Glutamatergic neuron (in vitro differentiated cells): ENCODE measurements at regions not wholly inside any gene's neighbourhood (a gene's known extent, or its start where the extent isn't known, plus 50 kb on each side); places are given as distances from the start of the nearest gene placed in this dataset.

Experiments
- DNase-seq: peaks from one replicate; pipeline ENCODE4 v3.0.0; 2022
- H3K27ac Mint-ChIP-seq: one replicate; pipeline ENCODE4 v1.8.0; 2020; ENCODE audit warnings: mild to moderate bottlenecking, mixed read lengths, inconsistent platforms; ENCODE audit not compliant: unreplicated experiment
- H3K27me3 Mint-ChIP-seq: one replicate; pipeline ENCODE4 v1.8.0; 2020; ENCODE audit warnings: mild to moderate bottlenecking, moderate library complexity, mixed read lengths, inconsistent platforms; ENCODE audit not compliant: unreplicated experiment
- H3K36me3 Mint-ChIP-seq: one replicate; pipeline ENCODE4 v1.8.0; 2020; ENCODE audit warnings: mild to moderate bottlenecking, mixed read lengths, inconsistent platforms; ENCODE audit not compliant: unreplicated experiment
- H3K4me1 Mint-ChIP-seq: one replicate; pipeline ENCODE4 v1.8.0; 2020; ENCODE audit warnings: mild to moderate bottlenecking, low read depth, mixed read lengths, inconsistent platforms; ENCODE audit not compliant: unreplicated experiment
- H3K4me3 Mint-ChIP-seq: one replicate; pipeline ENCODE4 v1.8.0; 2020; ENCODE audit warnings: mild to moderate bottlenecking, mixed read lengths, inconsistent platforms; ENCODE audit not compliant: unreplicated experiment
- H3K9me3 Mint-ChIP-seq: one replicate; pipeline ENCODE4 v1.8.0; 2020; ENCODE audit warnings: mild to moderate bottlenecking, moderate library complexity, mixed read lengths, inconsistent platforms; ENCODE audit not compliant: unreplicated experiment
- TF ChIP-seq, protein P1 (sequence below): fragments of 200-600 bp; sonication (generic); IDR thresholded peaks from one replicate; pipeline ENCODE4 v1.5.0; 2021; ENCODE audit not compliant: partially characterized antibody, unreplicated experiment

DNA sequence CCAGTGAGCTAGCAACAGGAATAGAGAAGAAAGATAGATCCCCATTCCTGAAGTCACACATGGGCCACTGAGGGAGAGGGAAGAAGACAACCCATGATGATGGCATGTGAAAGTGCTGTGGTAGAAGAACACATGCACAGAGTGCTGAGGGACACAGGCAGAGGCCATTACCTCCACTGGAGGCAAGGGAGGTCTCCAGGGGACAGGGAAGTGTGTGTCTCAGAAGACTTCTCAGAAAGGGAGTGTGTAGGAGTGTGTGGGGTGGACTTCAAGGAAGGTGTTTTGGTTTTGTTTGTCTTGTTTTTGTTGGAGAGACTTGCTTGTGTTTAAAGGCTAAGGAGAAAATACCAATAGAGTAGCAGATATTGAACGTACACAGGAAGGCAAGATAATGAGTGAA, 77.0 kb upstream of the SMARCA2 start:
- no peak overlapping the region for H3K4me3 Mint-ChIP-seq
- no peaks in the 10 kb centered on the region for H3K4me1 Mint-ChIP-seq
- no peak for DNase-seq
- TF ChIP-seq, protein P1, sequence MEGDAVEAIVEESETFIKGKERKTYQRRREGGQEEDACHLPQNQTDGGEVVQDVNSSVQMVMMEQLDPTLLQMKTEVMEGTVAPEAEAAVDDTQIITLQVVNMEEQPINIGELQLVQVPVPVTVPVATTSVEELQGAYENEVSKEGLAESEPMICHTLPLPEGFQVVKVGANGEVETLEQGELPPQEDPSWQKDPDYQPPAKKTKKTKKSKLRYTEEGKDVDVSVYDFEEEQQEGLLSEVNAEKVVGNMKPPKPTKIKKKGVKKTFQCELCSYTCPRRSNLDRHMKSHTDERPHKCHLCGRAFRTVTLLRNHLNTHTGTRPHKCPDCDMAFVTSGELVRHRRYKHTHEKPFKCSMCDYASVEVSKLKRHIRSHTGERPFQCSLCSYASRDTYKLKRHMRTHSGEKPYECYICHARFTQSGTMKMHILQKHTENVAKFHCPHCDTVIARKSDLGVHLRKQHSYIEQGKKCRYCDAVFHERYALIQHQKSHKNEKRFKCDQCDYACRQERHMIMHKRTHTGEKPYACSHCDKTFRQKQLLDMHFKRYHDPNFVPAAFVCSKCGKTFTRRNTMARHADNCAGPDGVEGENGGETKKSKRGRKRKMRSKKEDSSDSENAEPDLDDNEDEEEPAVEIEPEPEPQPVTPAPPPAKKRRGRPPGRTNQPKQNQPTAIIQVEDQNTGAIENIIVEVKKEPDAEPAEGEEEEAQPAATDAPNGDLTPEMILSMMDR: no peak
- H3K27me3 Mint-ChIP-seq: peaks cover 3% of the 10 kb centered on the region
- H3K9me3 Mint-ChIP-seq: peaks cover 3% of the 10 kb centered on the region
- H3K27ac Mint-ChIP-seq: no peak overlapping the region
- H3K36me3 Mint-ChIP-seq: peaks cover 5% of the 10 kb centered on the region

DNA sequence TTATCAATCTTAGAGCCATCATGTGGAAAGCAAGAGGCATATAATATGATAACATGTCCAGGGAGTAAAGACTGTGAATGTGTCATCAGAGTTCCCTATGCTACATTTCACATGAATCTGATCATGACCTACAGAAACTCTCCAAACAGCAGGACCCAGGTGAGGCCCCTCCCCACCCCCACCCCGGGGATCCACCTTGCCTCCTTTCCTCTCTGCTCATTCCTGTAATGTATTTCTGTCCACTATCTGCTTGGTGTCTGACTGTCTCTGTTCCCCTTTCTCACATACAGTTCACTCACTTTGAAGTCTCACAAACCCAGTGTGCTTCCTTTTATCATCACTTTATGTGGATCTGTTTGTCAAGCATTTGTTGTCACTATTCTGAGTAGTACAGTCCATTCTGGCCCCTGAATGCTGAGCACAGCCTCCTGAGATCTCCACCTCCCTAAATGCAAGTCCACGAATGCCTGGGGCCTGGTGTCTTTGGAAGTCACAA, 76.4 kb upstream of the SMARCA2 start:
- no peak for DNase-seq
- Mint-ChIP-seq H3K4me1 (no peaks in the 10 kb centered on the region), H3K36me3 (peaks cover 5% of the 10 kb centered on the region), H3K9me3 (peaks cover 3% of the 10 kb centered on the region), H3K27me3 (peaks cover 3% of the 10 kb centered on the region), H3K27ac (no peak overlapping the region), H3K4me3 (no peak overlapping the region)
- TF ChIP-seq, protein P1: no peak

DNA sequence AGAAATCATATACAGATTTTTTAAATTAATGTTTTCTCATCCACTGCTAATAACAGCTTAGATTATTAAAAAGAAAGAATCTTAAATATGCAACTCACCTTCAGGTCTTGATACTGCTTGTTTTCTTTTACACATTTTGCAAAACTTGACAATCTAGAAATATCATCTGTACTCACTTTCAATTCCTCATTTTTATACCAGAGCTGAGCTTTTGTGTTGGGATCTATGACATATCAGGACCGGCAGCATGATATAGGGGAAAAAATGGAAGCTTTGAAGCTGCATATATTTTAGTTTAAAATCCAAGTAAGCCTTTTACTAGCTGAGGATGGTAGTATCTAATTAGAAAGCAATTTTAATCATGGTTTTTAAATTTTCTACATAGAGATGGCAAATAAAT, 75.7 kb upstream of the SMARCA2 start:
- Mint-ChIP-seq H3K27ac (no peak overlapping the region), H3K4me1 (no peaks in the 10 kb centered on the region), H3K4me3 (no peak overlapping the region), H3K27me3 (peaks cover 3% of the 10 kb centered on the region), H3K36me3 (peaks cover 5% of the 10 kb centered on the region), H3K9me3 (peaks cover 3% of the 10 kb centered on the region)
- TF ChIP-seq, protein P1: no peak
- no peak for DNase-seq

DNA sequence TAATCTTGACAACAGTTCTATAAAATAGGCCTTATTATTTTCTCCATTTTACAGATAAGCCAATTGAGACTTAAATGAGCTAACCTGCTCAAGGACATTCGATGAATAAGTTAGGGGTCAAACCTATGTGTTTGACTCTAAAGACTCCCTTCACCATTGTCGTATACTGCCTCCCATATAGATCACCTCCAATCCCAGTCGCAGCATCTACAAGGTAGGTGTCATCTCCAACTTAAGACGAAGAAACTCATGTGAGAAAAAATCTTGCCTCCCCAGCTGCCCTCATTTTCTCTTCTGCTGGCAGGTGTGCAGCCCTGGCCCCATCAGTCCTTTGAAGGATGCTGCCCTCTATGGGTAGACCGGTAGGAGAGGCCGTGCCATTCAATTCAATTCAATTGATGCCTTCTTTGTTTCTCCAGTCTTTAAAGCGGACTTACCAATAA, 75.2 kb upstream of the SMARCA2 start:
- Mint-ChIP-seq H3K27ac (peak overlapping the region; percentile 59), H3K9me3 (peaks cover 3% of the 10 kb centered on the region), H3K4me1 (no peaks in the 10 kb centered on the region), H3K4me3 (no peak overlapping the region), H3K36me3 (peaks cover 5% of the 10 kb centered on the region), H3K27me3 (peaks cover 3% of the 10 kb centered on the region)
- DNase-seq: peak; percentile 41
- TF ChIP-seq, protein P1: peak; percentile 72

DNA sequence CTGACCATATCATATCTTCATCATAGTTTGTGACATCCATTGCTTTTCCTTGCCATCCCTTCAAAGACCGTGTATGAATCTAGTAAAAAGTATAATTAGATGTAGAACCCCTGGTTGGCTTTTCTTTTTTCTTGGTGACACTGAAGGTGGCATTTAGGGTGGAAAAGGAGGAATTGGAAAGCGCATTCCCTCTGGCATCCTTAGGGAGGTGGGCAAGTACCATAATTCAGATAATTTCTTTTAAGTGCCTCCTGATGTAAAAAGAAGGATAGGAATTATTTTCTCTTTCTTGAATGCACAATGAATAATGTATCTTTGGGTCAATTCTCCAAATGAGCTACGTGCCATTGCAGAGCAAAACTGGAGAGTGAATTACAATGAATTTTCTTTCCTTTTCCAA, 73.2 kb upstream of the SMARCA2 start:
- Mint-ChIP-seq H3K36me3 (peaks cover 5% of the 10 kb centered on the region), H3K4me3 (no peak overlapping the region), H3K4me1 (peaks cover 16% of the 10 kb centered on the region), H3K9me3 (peaks cover 5% of the 10 kb centered on the region), H3K27me3 (no peaks in the 10 kb centered on the region), H3K27ac (no peak overlapping the region)
- no peak for DNase-seq
- TF ChIP-seq, protein P1: no peak
